ENCODE measurements at regions not wholly inside any gene's neighbourhood (a gene's known extent, or its start where the extent isn't known, plus 50 kb on each side); places are given as distances from the start of the nearest gene placed in this dataset.

- no peaks in the 10 kb centered on the region for H3K79me2 ChIP-seq (ENCODE audit: control insufficient read depth, insufficient read depth, low read length)
- no TSS peak for BruUV-seq (replicated peaks)
- ChIA-PET POLR2A (no interaction called here), CTCF (no interaction called here)
- H3K4me1 ChIP-seq (ENCODE audit: control insufficient read depth, extremely low read depth, insufficient read depth, low read length), result no peaks in the 10 kb centered on the region
- peaks cover 2% of the 10 kb centered on the region for H3K9me3 ChIP-seq (replicated peaks; ENCODE audit: control insufficient read depth, insufficient read depth, low read length)
- no peaks in the 10 kb centered on the region for H3K36me3 ChIP-seq (ENCODE audit: control insufficient read depth in 2 of 2, extremely low read depth in 1 of 2, insufficient read depth in 2 of 2, low read length in 2 of 2)
- H3K27ac ChIP-seq (ENCODE audit: insufficient read depth, low read depth, low read length), result no peak overlapping the region
- intact Hi-C loops (cut with micrococcal nuclease) (no loop called here), dilution Hi-C loops (cut with MboI; ENCODE audit: extremely low pct_ligation_motif_present, low sequenced_read_pairs) (no loop called here)
- no peak overlapping the region for H3K9ac ChIP-seq (replicated peaks; ENCODE audit: extremely low read depth, insufficient read depth, low read length)
- no peaks in the 10 kb centered on the region for H4K20me1 ChIP-seq (replicated peaks; ENCODE audit: control insufficient read depth, extremely low read depth, insufficient read depth, low read length)
- no peak for DNase-seq (ENCODE audit: low read depth, low spot score)
- TF ChIP-seq MAX (IDR thresholded peaks at IDR 0.05; ENCODE audit: insufficient read depth, insufficient read length), result no peak
- no peak for TF ChIP-seq POLR2A (IDR thresholded peaks at IDR 0.05; ENCODE audit: low read depth, low read length)
- TF ChIP-seq JUN (IDR thresholded peaks at IDR 0.05; ENCODE audit: borderline replicate concordance, insufficient read depth, insufficient read length, low read depth), result no peak
- no peak for TF ChIP-seq GATA2 (IDR thresholded peaks at IDR 0.05; ENCODE audit: insufficient read depth, insufficient read length, low read depth, low read length)
- no peak for TF ChIP-seq FOS (IDR thresholded peaks at IDR 0.05; ENCODE audit: borderline replicate concordance, insufficient read depth, low read length)
- no peak for TF ChIP-seq CTCF (IDR thresholded peaks at IDR 0.05; ENCODE audit: extremely low read depth in 1 of 2, insufficient read depth in 1 of 2, low read depth in 1 of 2, low read length in 2 of 2)
- TF ChIP-seq EZH2 (IDR thresholded peaks at IDR 0.05; ENCODE audit: borderline replicate concordance, low read depth, low read length, severe bottlenecking), result no peak
- no peak for TF ChIP-seq POLR2AphosphoS5 (IDR thresholded peaks at IDR 0.05; ENCODE audit: insufficient read depth, low read depth, low read length)
- TF ChIP-seq MYC (IDR thresholded peaks at IDR 0.05; ENCODE audit: low read depth, low read length), result no peak
- FAIRE-seq, result no peak
- H2AFZ ChIP-seq (ENCODE audit: low read depth, low read length), result no peak overlapping the region
- no peak overlapping the region for H3K4me2 ChIP-seq (ENCODE audit: insufficient read depth, low read length)
- no peak overlapping the region for H3K4me3 ChIP-seq (replicated peaks in 1 of 3; ENCODE audit: insufficient read depth in 1 of 3, low read depth in 1 of 3, low read length in 3 of 3)
- no peaks in the 10 kb centered on the region for H3K27me3 ChIP-seq (ENCODE audit: control insufficient read depth in 2 of 2, insufficient read depth in 2 of 2, low read length in 2 of 2)
- H3K9me1 ChIP-seq (replicated peaks; ENCODE audit: control insufficient read depth, extremely low read depth, insufficient read depth, low read length), result no peaks in the 10 kb centered on the region
Observed at GRCh38 chr2:199207011-199207410, 250.7 kb downstream of the SATB2 start.
